Thoracic aorta (tissue), 2 donors: ENCODE measurements at regions not wholly inside any gene's neighbourhood (a gene's known extent, or its start where the extent isn't known, plus 50 kb on each side); places are given as distances from the start of the nearest gene placed in this dataset.

Source experiments
- ATAC-seq: fragments of 150-250 bp; one replicate; pipeline ENCODE4 v1.8.0; 2017; ENCODE audit warnings: low read depth; ENCODE audit not compliant: insufficient number of reproducible peaks, low FRiP score
- DNase-seq: peaks from one replicate; pipeline ENCODE4 v3.0.0-alpha.2; 2020; ENCODE audit warnings: low spot score
- H3K27ac ChIP-seq, 2 donors: fragments of 200-600 bp; sonication (generic); 1 replicate in 1 of 2; 2 replicates in 1 of 2; pipeline ENCODE4 v1.5.1; 2016; ENCODE audit warnings: mild to moderate bottlenecking in 2 of 2, moderate library complexity in 2 of 2
- H3K27me3 ChIP-seq: fragments of 200-600 bp; sonication (generic); replicated peaks from 2 replicates; pipeline ENCODE4 v1.6.0; 2016; ENCODE audit warnings: mild to moderate bottlenecking; ENCODE audit not compliant: insufficient read depth
- H3K36me3 ChIP-seq: fragments of 200-600 bp; sonication (generic); one replicate; pipeline ENCODE4 v1.5.1; 2016
- H3K4me1 ChIP-seq, 2 donors: fragments of 200-600 bp; sonication (generic); 1 replicate in 1 of 2; 2 replicates in 1 of 2; pipeline versions ENCODE4 v1.5.1 to v1.6.0; 2016; ENCODE audit warnings: low read depth in 2 of 2, mild to moderate bottlenecking in 1 of 2; ENCODE audit not compliant: control insufficient read depth in 1 of 2
- H3K4me3 ChIP-seq: fragments of 200-600 bp; sonication (generic); 2 replicates; pipeline ENCODE4 v1.5.1; 2016; ENCODE audit warnings: mild to moderate bottlenecking
- H3K9me3 ChIP-seq: fragments of 200-600 bp; sonication (generic); 2 replicates; pipeline ENCODE4 v1.5.1; 2016
- TF ChIP-seq, protein P1 (sequence below): fragments of 200-600 bp; sonication (generic); IDR thresholded peaks from one replicate; pipeline ENCODE4 v1.5.1; 2019; ENCODE audit warnings: antibody characterized with exemption

DNA sequence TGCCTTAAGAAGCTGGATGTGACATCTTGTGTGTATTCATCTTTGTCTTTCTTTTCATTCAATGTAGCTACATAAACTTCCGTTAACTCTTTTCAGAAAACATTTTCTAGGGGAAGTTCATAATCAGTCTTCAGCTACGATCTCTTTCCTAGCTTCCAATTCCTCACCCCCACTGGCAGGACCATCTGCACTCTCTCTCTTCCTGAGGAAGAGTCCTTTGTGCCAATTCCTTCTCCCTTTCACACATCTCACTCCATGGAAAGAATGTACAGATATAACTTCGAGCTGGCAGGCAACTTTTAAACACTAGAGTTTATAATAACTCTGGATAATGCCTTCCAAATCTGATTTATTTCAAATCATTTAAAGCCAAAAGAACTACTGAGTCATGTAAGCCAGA is 495.7 kb downstream of the GALC start:
- no peak overlapping the region for H3K27ac ChIP-seq
- DNase-seq (no peak), ATAC-seq (no peak)
- H3K4me1 ChIP-seq = no peaks in the 10 kb centered on the region
- H3K36me3 ChIP-seq = no peaks in the 10 kb centered on the region
- TF ChIP-seq, protein P1, sequence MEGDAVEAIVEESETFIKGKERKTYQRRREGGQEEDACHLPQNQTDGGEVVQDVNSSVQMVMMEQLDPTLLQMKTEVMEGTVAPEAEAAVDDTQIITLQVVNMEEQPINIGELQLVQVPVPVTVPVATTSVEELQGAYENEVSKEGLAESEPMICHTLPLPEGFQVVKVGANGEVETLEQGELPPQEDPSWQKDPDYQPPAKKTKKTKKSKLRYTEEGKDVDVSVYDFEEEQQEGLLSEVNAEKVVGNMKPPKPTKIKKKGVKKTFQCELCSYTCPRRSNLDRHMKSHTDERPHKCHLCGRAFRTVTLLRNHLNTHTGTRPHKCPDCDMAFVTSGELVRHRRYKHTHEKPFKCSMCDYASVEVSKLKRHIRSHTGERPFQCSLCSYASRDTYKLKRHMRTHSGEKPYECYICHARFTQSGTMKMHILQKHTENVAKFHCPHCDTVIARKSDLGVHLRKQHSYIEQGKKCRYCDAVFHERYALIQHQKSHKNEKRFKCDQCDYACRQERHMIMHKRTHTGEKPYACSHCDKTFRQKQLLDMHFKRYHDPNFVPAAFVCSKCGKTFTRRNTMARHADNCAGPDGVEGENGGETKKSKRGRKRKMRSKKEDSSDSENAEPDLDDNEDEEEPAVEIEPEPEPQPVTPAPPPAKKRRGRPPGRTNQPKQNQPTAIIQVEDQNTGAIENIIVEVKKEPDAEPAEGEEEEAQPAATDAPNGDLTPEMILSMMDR = no peak
- no peaks in the 10 kb centered on the region for H3K27me3 ChIP-seq
- no peaks in the 10 kb centered on the region for H3K9me3 ChIP-seq
- no peak overlapping the region for H3K4me3 ChIP-seq

DNA sequence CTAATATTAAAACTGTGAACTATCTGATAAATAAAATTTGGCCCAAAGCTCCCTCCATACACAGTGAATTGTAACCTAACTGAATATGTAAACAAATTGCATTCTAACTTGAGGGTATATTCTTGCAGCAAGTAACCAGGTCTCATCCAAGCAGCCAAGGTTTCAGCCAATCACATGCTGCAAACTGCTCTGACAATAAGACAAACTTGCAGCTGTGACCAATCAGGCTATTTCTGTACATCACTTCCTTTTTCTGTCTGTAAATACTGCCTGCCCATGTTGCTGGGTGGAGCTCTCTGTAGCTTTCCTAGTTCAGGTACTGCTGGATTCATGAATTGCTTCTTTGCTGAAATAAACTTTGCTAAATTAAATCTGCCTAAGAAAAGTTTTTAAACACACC is 499.0 kb downstream of the GALC start:
- no peak overlapping the region for H3K27ac ChIP-seq
- H3K4me3 ChIP-seq = no peak overlapping the region
- TF ChIP-seq, protein P1 = no peak
- H3K4me1 ChIP-seq = no peaks in the 10 kb centered on the region
- ATAC-seq (no peak), DNase-seq (no peak)
- H3K9me3 ChIP-seq = no peaks in the 10 kb centered on the region
- H3K36me3 ChIP-seq = no peaks in the 10 kb centered on the region
- H3K27me3 ChIP-seq = no peaks in the 10 kb centered on the region

- no peak overlapping the region for H3K27ac ChIP-seq
- H3K4me3 ChIP-seq = no peak overlapping the region
- no peak for DNase-seq
- H3K36me3 ChIP-seq = no peaks in the 10 kb centered on the region
- H3K27me3 ChIP-seq = no peaks in the 10 kb centered on the region
- no peak for ATAC-seq
- TF ChIP-seq, protein P1 = no peak
- H3K9me3 ChIP-seq = no peaks in the 10 kb centered on the region
- no peaks in the 10 kb centered on the region for H3K4me1 ChIP-seq
Observed at GRCh38 chr14:87492561-87492960, 500.4 kb downstream of the GALC start.

GRCh38 chr14:87491816-87492215 is 501.2 kb downstream of the GALC start:
- TF ChIP-seq, protein P1 = no peak

DNA sequence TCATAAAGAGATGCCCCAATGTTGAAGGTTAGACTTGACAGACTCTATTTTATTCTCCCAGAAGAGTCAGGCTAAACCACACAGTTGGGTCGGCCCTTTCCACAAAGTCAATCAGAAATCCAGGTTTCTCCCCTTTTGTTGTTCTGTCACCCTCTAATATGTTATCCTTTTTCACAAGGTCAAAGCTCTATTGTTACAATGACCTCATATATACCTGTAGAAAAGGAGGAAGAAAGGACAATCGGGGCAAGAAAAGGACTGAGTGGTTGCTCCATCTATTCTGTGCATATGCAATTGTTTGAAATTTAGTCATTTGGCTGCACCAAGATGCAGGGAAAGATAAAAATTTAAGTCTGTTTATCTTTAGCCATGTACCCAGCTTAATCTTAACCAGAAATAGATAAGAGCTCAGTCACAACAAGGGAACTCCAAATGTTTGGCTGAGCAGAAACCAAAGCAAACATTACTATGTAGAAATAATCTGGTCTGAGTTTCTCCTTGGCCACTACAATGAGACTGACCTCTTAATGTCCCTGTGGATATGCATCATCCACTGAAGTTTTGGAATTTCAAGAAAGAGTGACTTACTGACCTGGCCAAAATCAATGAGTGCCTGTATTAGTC is 503.7 kb downstream of the GALC start:
- ATAC-seq (no peak), DNase-seq (no peak)
- Histone ChIP-seq H3K4me1 (no peaks in the 10 kb centered on the region), H3K36me3 (no peaks in the 10 kb centered on the region), H3K27me3 (no peaks in the 10 kb centered on the region), H3K4me3 (no peak overlapping the region), H3K9me3 (no peaks in the 10 kb centered on the region), H3K27ac (no peak overlapping the region)
- TF ChIP-seq, protein P1 = no peak

More at GRCh38 chr14:87491816-87492215, 501.2 kb downstream of the GALC start:
- Histone ChIP-seq H3K36me3 (no peaks in the 10 kb centered on the region), H3K4me1 (no peaks in the 10 kb centered on the region), H3K27ac (no peak overlapping the region), H3K4me3 (no peak overlapping the region), H3K9me3 (no peaks in the 10 kb centered on the region), H3K27me3 (no peaks in the 10 kb centered on the region)
- ATAC-seq (no peak), DNase-seq (no peak)
